ENCODE measurements at regions not wholly inside any gene's neighbourhood (a gene's known extent, or its start where the extent isn't known, plus 50 kb on each side); places are given as distances from the start of the nearest gene placed in this dataset.
"Not testable (repeated sequence)": the region's sequence is repeated elsewhere in the genome, so short reads cannot be mapped to it uniquely, and the experiment has no call there.

DNA sequence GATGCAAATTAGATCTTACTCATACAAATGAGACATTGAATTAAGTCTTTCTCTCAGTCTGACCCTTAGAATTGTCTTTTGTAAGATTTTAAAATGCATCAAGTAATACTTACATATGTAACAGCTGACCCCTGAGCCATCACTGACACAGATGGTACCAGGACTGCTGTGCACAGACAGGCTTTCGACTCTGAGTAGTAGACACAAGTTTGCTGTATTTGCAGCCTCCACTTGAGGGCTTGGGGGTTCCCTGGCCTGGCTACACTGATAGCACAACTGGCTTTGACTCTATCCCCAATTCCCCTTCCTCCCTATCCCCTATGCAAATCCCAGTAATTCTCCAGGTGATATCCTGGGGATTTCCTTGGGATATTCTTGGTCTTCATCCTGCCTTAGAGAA lies 200.7 kb downstream of the RPIA start:
- TF ChIP-seq, protein P1, sequence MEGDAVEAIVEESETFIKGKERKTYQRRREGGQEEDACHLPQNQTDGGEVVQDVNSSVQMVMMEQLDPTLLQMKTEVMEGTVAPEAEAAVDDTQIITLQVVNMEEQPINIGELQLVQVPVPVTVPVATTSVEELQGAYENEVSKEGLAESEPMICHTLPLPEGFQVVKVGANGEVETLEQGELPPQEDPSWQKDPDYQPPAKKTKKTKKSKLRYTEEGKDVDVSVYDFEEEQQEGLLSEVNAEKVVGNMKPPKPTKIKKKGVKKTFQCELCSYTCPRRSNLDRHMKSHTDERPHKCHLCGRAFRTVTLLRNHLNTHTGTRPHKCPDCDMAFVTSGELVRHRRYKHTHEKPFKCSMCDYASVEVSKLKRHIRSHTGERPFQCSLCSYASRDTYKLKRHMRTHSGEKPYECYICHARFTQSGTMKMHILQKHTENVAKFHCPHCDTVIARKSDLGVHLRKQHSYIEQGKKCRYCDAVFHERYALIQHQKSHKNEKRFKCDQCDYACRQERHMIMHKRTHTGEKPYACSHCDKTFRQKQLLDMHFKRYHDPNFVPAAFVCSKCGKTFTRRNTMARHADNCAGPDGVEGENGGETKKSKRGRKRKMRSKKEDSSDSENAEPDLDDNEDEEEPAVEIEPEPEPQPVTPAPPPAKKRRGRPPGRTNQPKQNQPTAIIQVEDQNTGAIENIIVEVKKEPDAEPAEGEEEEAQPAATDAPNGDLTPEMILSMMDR (IDR thresholded peaks at IDR 0.05): no peak
- DNase-seq (ENCODE audit: low spot score) (no peak), ATAC-seq (ENCODE audit: low FRiP score) (no peak)

- no peak for DNase-seq (ENCODE audit: low spot score)
- no peak for ATAC-seq (ENCODE audit: low FRiP score)
- TF ChIP-seq, protein P1 (IDR thresholded peaks at IDR 0.05): no peak
Observed at GRCh38 chr2:88892788-88893187, 201.3 kb downstream of the RPIA start.

- ATAC-seq (ENCODE audit: low FRiP score): no peak
- no peak for DNase-seq (ENCODE audit: low spot score)
- TF ChIP-seq, protein P1 (IDR thresholded peaks at IDR 0.05): no peak
Observed at GRCh38 chr2:88896971-88897370, 205.5 kb downstream of the RPIA start.

GRCh38 chr2:88897715-88898114 lies 206.2 kb downstream of the RPIA start:
- TF ChIP-seq, protein P1 (IDR thresholded peaks at IDR 0.05): no peak
- no peak for DNase-seq (ENCODE audit: low spot score)
- ATAC-seq (ENCODE audit: low FRiP score): no peak

- no peak for ATAC-seq (ENCODE audit: low FRiP score)
- no peak for DNase-seq (ENCODE audit: low spot score)
Observed at GRCh38 chr2:88903749-88904353, 212.4 kb downstream of the RPIA start.

DNA sequence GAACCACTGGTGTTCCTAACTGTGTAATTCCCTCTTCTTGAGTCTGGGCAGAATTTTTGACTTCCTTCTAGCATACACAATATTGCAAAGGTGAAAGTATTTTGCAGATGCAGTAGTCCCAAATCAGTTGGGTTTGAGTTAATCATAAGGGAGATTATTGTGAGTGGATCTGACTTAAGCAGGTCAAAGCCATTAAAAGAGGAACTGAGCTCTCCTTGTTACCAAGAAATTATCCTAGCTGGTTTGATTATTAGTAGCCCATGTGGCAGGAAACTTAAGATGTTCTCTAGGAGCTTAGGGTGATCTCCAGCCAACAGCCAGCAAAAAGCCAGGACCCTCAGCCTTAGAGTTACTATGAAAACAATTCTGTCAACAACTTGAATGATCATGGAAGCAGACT lies 221.8 kb downstream of the RPIA start:
- ATAC-seq (ENCODE audit: low FRiP score) (no peak), DNase-seq (ENCODE audit: low spot score) (no peak)
- TF ChIP-seq, protein P1 (IDR thresholded peaks at IDR 0.05): no peak

More at GRCh38 chr2:88903749-88904353, 212.4 kb downstream of the RPIA start:
- TF ChIP-seq, protein P1 (IDR thresholded peaks at IDR 0.05): no peak

DNA sequence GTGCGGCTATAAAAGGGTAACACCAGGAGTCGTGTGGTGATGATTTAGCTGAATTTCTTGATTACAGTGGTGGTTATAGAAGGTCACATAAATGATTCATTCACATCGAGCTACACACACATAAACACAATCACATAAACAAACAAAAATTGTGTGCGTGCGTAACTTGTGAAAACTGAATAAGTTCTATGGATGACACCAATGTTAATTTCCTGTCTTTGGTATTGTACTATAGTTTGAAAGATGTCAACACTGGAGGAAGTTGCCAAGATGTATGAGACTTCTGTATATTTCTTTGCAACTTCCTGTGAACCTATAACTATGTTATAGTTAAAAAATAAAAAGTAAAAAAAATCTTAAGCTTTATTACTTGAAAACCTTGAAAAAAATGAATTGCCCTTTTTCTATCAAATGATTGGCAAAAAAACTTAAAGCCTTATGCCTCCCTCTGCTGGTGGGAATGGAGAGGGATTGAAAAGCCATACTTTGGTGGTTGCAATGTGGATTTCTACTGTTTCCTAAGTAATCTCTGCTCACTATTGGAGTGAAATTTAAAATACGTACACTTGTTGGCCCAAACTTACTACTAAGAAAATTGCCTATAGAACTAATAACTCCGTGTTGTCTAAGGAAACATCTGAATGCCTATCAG lies 227.7 kb downstream of the RPIA start:
- TF ChIP-seq, protein P1 (IDR thresholded peaks at IDR 0.05): no peak
- no peak for DNase-seq (ENCODE audit: low spot score)
- ATAC-seq (ENCODE audit: low FRiP score): no peak

DNA sequence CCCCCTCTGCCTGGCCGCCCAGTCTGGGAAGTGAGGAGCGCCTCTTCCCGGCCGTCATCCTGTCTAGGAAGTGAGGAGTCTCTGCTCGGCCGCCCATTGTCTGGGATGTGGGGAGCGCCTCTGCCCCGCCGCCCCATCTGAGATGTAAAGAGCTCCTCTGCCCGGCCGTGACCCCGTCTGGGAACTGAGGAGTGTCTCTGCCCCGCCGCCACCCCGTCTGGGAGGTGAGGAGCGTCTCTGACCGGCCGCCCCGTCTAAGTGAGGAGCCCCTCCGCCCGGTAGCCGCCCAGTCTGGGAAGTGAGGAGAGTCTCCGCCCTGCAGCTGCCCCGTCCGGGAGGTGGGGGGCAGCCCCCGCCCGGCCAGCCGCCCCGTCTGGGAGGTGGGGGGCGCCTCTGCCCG lies 228.9 kb downstream of the RPIA start:
- not testable (repeated sequence) for DNase-seq (ENCODE audit: low spot score); ATAC-seq (ENCODE audit: low FRiP score)

All from omental fat pad (tissue), 3 donors.